Kidney capillary endothelial cell (primary cell): ENCODE measurements at regions not wholly inside any gene's neighbourhood (a gene's known extent, or its start where the extent isn't known, plus 50 kb on each side); places are given as distances from the start of the nearest gene placed in this dataset.

ENCODE experiments used
- DNase-seq: peaks from one replicate; pipeline ENCODE4 v3.0.0-alpha.2; 2018; ENCODE audit warnings: low spot score

- no peak for DNase-seq
Measured at GRCh38 chr5:155068616-155069100, 55.1 kb downstream of the KIF4B start.

GRCh38 chr5:155069961-155070360 lies 56.4 kb downstream of the KIF4B start:
- DNase-seq: no peak

- no peak for DNase-seq
Measured at GRCh38 chr5:155070781-155071180, 57.2 kb downstream of the KIF4B start.

GRCh38 chr5:155076379-155076778 lies 62.8 kb downstream of the KIF4B start:
- DNase-seq: no peak

GRCh38 chr5:155079698-155080097 lies 66.1 kb downstream of the KIF4B start:
- no peak for DNase-seq

GRCh38 chr5:155080721-155081120 lies 67.2 kb downstream of the KIF4B start:
- DNase-seq: no peak

GRCh38 chr5:155081618-155082017 lies 68.1 kb downstream of the KIF4B start:
- no peak for DNase-seq

GRCh38 chr5:155082401-155082800 lies 68.8 kb downstream of the KIF4B start:
- DNase-seq: peak; percentile 86

GRCh38 chr5:155085282-155085989 lies 71.9 kb downstream of the KIF4B start:
- DNase-seq: no peak

- no peak for DNase-seq
Measured at GRCh38 chr5:155087036-155087435, 73.5 kb downstream of the KIF4B start.

GRCh38 chr5:155088811-155089210 lies 75.3 kb downstream of the KIF4B start:
- no peak for DNase-seq

- peak; percentile 10 for DNase-seq
Measured at GRCh38 chr5:155089643-155090042, 76.1 kb downstream of the KIF4B start.

- DNase-seq: no peak
Measured at GRCh38 chr5:155091063-155091648, 77.6 kb downstream of the KIF4B start.

- DNase-seq: peak; percentile 3
Measured at GRCh38 chr5:155091768-155092717, 78.5 kb downstream of the KIF4B start.

- DNase-seq: no peak
Measured at GRCh38 chr5:155094455-155094854, 80.9 kb downstream of the KIF4B start.

GRCh38 chr5:155097995-155098394 lies 84.4 kb downstream of the KIF4B start:
- no peak for DNase-seq

- DNase-seq: no peak
Measured at GRCh38 chr5:155098433-155098832, 84.9 kb downstream of the KIF4B start.

GRCh38 chr5:155101697-155102096 lies 88.1 kb downstream of the KIF4B start:
- no peak for DNase-seq

GRCh38 chr5:155103146-155103545 lies 89.6 kb downstream of the KIF4B start:
- no peak for DNase-seq

- DNase-seq: no peak
Measured at GRCh38 chr5:155104441-155104840, 90.9 kb downstream of the KIF4B start.

- DNase-seq: no peak
Measured at GRCh38 chr5:155106221-155106620, 92.7 kb downstream of the KIF4B start.

- no peak for DNase-seq
Measured at GRCh38 chr5:155113888-155114287, 100.3 kb downstream of the KIF4B start.

GRCh38 chr5:155114655-155115054 lies 101.1 kb downstream of the KIF4B start:
- no peak for DNase-seq
